ENCODE measurements at regions not wholly inside any gene's neighbourhood (a gene's known extent, or its start where the extent isn't known, plus 50 kb on each side); places are given as distances from the start of the nearest gene placed in this dataset.

DNA sequence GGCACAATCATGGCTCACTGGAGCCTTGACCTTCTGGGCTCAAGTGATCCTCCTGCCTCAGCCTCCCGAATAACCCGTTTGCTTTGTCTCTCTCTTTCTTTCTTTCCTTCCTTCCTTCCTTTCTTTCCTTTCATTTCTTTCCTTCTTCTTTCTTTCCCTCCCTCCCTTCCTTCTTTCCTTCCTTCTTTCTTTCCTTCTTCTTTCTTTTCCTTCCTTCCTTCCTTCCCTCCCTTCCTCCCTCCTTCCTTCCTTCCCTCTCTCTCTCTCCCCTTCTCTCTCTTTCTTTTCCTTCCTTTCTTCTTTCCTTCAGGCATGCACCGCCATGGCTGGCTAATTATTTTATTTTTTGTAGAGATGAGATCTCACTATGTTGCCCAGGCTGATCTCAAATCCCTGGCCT, 57.9 kb upstream of the NPTX2 start:
- TF ChIP-seq, protein P1, sequence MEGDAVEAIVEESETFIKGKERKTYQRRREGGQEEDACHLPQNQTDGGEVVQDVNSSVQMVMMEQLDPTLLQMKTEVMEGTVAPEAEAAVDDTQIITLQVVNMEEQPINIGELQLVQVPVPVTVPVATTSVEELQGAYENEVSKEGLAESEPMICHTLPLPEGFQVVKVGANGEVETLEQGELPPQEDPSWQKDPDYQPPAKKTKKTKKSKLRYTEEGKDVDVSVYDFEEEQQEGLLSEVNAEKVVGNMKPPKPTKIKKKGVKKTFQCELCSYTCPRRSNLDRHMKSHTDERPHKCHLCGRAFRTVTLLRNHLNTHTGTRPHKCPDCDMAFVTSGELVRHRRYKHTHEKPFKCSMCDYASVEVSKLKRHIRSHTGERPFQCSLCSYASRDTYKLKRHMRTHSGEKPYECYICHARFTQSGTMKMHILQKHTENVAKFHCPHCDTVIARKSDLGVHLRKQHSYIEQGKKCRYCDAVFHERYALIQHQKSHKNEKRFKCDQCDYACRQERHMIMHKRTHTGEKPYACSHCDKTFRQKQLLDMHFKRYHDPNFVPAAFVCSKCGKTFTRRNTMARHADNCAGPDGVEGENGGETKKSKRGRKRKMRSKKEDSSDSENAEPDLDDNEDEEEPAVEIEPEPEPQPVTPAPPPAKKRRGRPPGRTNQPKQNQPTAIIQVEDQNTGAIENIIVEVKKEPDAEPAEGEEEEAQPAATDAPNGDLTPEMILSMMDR (conservative IDR thresholded peaks at IDR 0.05; ENCODE audit: low read depth, low read length), result no peak
- TF ChIP-seq EZH2 (IDR thresholded peaks at IDR 0.05; ENCODE audit: borderline replicate concordance, low read depth, low read length, poor library complexity, severe bottlenecking), result no peak

Data from A673 (cell line).